ENCODE measurements at regions not wholly inside any gene's neighbourhood (a gene's known extent, or its start where the extent isn't known, plus 50 kb on each side); places are given as distances from the start of the nearest gene placed in this dataset.
"Not testable (repeated sequence)": the region's sequence is repeated elsewhere in the genome, so short reads cannot be mapped to it uniquely, and the experiment has no call there.

GRCh38 chr7:136400877-136401276 is 423.7 kb upstream of the MTPN start:
- no peak for DNase-seq

DNA sequence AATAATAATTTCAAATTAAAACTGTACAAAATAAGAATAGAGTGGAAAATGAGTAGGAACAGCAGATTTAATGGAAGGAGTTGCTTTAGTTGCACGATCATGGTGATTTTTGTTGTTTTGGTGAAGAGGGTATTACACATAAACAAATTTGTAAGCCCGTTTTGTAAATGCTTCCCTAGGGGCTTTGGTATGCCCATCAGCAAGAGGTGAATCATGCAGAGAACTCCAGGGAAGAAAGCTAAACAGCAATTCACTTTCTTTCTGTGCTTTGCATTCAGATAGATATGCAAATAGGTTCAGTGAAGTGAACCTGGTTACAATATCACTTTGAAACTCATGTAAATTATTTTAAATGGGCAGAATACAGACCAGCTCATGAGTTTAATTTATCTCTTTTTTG is 422.2 kb upstream of the MTPN start:
- DNase-seq = no peak

- no peak for DNase-seq
These were observed 415.7 kb upstream of the MTPN start for GRCh38 chr7:136392856-136393255.

GRCh38 chr7:136391371-136391770 is 414.2 kb upstream of the MTPN start:
- no peak for DNase-seq

DNA sequence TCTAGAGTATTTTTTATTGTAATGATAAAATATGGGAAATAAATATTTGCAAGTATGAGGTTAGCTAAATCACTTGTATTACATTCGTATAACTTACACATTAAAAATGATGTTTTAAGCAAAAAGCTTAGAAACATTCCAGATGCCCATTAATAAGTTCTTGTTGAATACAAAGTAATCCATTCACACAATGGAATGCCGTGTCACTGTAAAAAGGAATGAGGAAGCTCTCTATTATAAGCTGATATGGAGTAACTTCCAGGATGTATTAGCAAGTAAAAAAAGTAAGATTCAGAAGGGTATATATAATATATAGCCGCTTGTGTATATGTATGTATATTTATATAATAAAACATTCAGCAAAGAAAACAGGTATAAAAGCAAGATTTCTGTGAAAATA is 412.8 kb upstream of the MTPN start:
- no peak for DNase-seq

DNA sequence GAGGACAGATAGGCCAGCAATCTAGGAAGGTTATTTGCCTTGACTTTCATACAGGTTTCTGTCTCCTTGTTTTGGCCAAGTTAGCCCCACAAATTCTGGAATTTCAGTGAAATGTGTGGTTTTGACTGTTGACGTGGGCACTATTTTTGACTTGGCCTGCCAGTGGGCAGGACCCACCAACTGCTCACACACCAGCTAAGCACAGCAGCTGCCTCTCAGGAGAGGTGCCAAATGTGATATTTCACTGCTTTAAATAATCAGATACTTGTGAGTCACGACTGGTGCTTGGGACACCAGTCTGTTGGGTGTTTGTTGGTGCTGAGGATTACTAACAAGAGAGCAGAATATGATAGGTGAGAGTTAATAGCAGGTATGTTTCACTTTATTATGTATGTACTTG is 409.7 kb upstream of the MTPN start:
- DNase-seq = no peak

- not testable (repeated sequence) for DNase-seq
These were observed 394.2 kb upstream of the MTPN start for GRCh38 chr7:136371409-136371808.

DNA sequence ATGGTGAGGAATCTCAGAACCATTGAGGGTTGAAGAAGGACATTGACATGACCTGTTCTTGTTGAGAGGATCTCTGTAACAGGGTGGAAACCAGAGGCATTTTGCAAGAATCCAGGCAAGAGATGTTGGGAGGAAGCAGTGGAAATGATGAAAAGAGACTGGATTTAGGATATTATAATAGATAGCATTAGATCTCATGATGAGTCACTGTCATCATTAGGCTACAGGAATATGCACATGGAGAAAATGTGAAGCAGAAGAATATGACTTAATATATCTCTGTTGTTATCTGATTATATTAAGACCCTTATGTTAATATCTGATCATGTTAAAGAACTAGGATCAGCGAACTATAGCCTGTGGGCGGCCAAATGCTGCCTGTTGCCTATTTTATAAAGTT is 393.0 kb upstream of the MTPN start:
- DNase-seq = no peak

DNA sequence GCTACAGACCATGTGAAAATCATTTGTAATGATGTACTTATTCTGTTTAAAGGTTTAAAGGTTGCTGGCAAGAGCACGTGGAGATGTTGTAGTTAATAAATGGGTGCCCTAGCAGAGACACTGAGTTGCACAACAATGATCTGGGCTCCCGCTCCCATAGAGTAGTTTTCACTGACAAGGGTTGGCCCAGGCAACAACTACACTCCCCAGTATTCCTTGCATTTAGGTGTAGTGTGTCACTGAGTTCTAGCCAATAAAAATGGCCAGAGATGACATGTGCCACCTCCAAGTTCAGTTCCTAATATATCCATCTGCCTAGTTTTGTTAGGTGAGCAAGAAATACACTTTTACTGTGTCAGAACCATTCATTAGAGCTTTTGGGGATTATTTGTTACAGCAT is 392.1 kb upstream of the MTPN start:
- no peak for DNase-seq

- no peak for DNase-seq
These were observed 382.3 kb upstream of the MTPN start for GRCh38 chr7:136359333-136359903.

- no peak for DNase-seq
These were observed 376.1 kb upstream of the MTPN start for GRCh38 chr7:136353287-136353686.

GRCh38 chr7:136348542-136349192 is 371.5 kb upstream of the MTPN start:
- no peak for DNase-seq

DNA sequence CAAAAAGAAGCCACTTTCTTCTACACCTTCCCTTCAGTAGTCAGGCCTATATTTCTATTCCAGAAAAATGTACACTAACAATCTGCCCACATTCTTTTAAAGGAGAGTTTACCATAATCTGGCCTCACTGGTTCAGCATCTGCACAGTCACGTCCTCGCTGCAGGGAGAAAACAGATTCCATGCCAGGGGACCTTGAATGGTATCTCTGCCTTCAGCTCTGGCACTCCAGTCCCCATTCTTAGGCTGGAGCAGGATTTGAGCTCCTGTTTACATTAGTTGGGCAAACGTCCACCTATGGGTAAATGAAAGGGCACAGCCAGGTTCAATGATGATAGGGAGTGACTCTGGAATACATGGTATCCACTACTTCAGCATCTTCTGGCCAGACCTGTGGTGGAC is 371.0 kb upstream of the MTPN start:
- DNase-seq = no peak

DNA sequence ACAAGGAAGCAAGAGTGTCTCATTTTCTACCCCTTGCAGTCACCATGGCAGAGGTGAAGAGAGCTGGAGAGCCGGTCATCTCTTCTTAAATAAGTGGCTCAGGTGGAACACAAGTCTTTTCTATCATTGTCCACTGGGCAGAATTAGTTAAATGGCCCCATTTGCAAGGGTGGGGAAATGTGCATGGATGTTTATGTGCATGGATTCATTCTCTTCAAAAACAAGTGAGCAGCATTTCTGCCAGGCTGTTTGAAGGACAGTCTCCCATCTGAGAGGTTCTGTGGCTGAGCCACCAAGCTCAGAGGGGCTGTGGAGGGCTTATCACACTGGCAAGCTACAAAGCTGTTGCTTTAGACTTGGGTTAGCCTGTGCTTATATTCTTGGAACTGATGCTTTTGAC is 370.3 kb upstream of the MTPN start:
- no peak for DNase-seq

- DNase-seq = no peak
These were observed 365.1 kb upstream of the MTPN start for GRCh38 chr7:136342251-136342650.

- DNase-seq = no peak
These were observed 362.3 kb upstream of the MTPN start for GRCh38 chr7:136339464-136339863.

DNA sequence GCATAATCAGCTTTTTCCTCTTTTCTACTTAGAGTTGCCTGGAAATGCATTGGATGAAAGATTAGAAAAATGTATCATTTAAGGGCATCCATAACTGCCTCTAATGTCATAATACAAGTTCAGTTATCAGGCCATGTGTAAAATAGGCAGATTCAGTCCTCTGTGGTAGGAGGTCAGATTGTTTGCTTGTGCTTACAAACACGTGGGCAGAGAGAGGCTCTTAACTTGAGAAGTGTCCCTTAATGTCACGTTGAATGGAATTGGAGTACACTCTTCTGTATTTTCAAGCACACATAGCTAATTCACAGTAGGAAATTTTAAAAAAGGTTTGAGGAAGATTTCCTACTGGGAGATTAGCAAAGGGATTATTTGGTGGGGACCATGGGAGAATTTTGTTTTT is 359.8 kb upstream of the MTPN start:
- DNase-seq = no peak

GRCh38 chr7:136333636-136334035 is 356.5 kb upstream of the MTPN start:
- DNase-seq = no peak

DNA sequence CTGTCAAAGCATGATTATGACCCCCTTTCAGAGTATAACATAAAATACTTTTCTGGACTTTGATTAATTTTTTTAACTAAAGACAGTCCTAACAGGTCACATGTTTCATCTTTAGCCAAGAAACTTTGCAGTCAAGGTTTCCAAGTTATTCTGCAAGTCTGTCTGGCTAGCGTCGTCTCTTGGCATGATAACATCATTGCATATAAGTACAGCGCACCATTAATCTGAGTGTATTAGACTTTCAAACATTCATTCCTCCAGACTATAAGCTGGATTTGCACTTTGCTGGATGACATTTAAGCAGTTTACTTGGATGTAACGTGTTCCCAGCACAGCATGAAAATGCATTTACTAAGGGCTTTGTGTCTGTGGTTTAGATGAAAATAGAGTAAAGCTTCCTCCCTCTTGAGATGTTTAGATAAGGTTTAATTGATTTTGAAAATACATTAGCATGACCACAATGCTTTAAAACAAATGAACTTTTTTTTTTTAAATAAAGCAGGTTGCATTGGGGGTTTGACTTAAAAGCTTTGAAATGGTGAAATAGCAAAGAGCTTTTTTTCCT is 349.0 kb upstream of the MTPN start:
- DNase-seq = no peak

DNA sequence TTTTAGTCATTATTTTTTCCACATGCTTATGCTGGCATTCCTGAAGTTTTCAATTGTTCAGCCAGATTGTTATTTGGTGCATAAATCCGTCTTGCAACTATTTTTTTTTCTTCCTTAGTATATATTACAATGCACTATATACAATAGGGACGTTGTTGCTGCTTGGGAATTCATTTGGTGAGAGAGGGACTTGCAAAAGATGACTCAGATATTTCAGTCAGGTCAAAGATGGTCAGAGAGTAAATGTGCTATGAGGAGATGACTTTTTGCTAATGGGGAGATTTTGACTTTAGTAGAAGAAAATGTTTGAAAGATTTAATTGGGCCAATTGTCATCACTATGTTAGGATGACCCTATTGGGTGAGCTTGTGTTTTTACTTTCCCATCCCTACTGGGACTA is 348.4 kb upstream of the MTPN start:
- DNase-seq = no peak

GRCh38 chr7:136325027-136325426 is 347.9 kb upstream of the MTPN start:
- DNase-seq = no peak

GRCh38 chr7:136324073-136324704 is 347.0 kb upstream of the MTPN start:
- DNase-seq = no peak

- DNase-seq = no peak
These were observed 335.4 kb upstream of the MTPN start for GRCh38 chr7:136312592-136312991.

GRCh38 chr7:136309407-136309806 is 332.2 kb upstream of the MTPN start:
- no peak for DNase-seq

- no peak for DNase-seq
These were observed 331.1 kb upstream of the MTPN start for GRCh38 chr7:136308230-136308629.
